ENCODE measurements at regions not wholly inside any gene's neighbourhood (a gene's known extent, or its start where the extent isn't known, plus 50 kb on each side); places are given as distances from the start of the nearest gene placed in this dataset.

GRCh38 chr2:66890166-66890742 is 455.3 kb downstream of the MEIS1 start:
- H3K9me2 ChIP-seq (ENCODE audit: insufficient read depth), result no peaks in the 10 kb centered on the region
- ChIA-PET CTCF (no interaction called here), POLR2A (ENCODE audit: unreplicated experiment) (interaction anchor here (0.7 kb wide), 1 partner anchor 14 kb away, joined by 6 read pairs; no protein-coding TSS in a partner anchor)
- H3K9me3 ChIP-seq (ENCODE audit: insufficient read depth, low read depth), result no peaks in the 10 kb centered on the region
- no peak for TF ChIP-seq EZH2 (IDR thresholded peaks at IDR 0.05; ENCODE audit: low read depth)
- TF ChIP-seq CTCF (conservative IDR thresholded peaks at IDR 0.05), result no peak
- no peaks in the 10 kb centered on the region for H4K20me1 ChIP-seq (ENCODE audit: insufficient read depth)
- no peak overlapping the region for H3K4me3 ChIP-seq
- H2AFZ ChIP-seq, result no peak overlapping the region
- no peaks in the 10 kb centered on the region for H3K27me3 ChIP-seq (ENCODE audit: insufficient read depth, low read depth)
- intact Hi-C loops (cut with micrococcal nuclease; ENCODE audit: unreplicated experiment), result no loop called here
- no peaks in the 10 kb centered on the region; the same call in 1 of the 2 replicates for H3F3A ChIP-seq (ENCODE audit: insufficient read depth, low read depth)
- no peak for DNase-seq
- peak overlapping the region; percentile 59; the same call in 1 of the 2 replicates for H3K27ac ChIP-seq
- no peak overlapping the region for H3K4me2 ChIP-seq
- no peaks in the 10 kb centered on the region for H3K79me2 ChIP-seq (ENCODE audit: low read depth)
- H3K36me3 ChIP-seq (ENCODE audit: low read depth), result no peaks in the 10 kb centered on the region
- no TSS peak for BruUV-seq (replicated peaks)
- peaks cover 10% of the 10 kb centered on the region; the same call in 1 of the 2 replicates for H3K4me1 ChIP-seq (replicated peaks; ENCODE audit: insufficient read depth)

GRCh38 chr2:66895206-66895605 is 460.3 kb downstream of the MEIS1 start:
- Histone ChIP-seq H3K36me3 (ENCODE audit: low read depth) (no peaks in the 10 kb centered on the region), H4K20me1 (ENCODE audit: insufficient read depth) (no peaks in the 10 kb centered on the region), H3K27me3 (ENCODE audit: insufficient read depth, low read depth) (no peaks in the 10 kb centered on the region), H3K4me3 (no peak overlapping the region), H2AFZ (no peak overlapping the region), H3K4me2 (no peak overlapping the region), H3F3A (ENCODE audit: insufficient read depth, low read depth) (no peaks in the 10 kb centered on the region), H3K9me2 (ENCODE audit: insufficient read depth) (no peaks in the 10 kb centered on the region), H3K79me2 (ENCODE audit: low read depth) (no peaks in the 10 kb centered on the region), H3K4me1 (replicated peaks; ENCODE audit: insufficient read depth) (no peaks in the 10 kb centered on the region; the same call in 1 of the 2 replicates), H3K27ac (no peak overlapping the region), H3K9me3 (ENCODE audit: insufficient read depth, low read depth) (no peaks in the 10 kb centered on the region)
- no peak for DNase-seq
- ChIA-PET CTCF (no interaction called here), POLR2A (ENCODE audit: unreplicated experiment) (no interaction called here)
- intact Hi-C loops (cut with micrococcal nuclease; ENCODE audit: unreplicated experiment), result no loop called here
- no TSS peak for BruUV-seq (replicated peaks)
- no peak for TF ChIP-seq CTCF (conservative IDR thresholded peaks at IDR 0.05)
- no peak for TF ChIP-seq EZH2 (IDR thresholded peaks at IDR 0.05; ENCODE audit: low read depth)

GRCh38 chr2:66896131-66896530 is 461.2 kb downstream of the MEIS1 start:
- Histone ChIP-seq H4K20me1 (ENCODE audit: insufficient read depth) (no peaks in the 10 kb centered on the region), H3K79me2 (ENCODE audit: low read depth) (no peaks in the 10 kb centered on the region), H2AFZ (no peak overlapping the region), H3K4me3 (no peak overlapping the region), H3K36me3 (ENCODE audit: low read depth) (no peaks in the 10 kb centered on the region), H3K4me2 (no peak overlapping the region), H3K27me3 (ENCODE audit: insufficient read depth, low read depth) (no peaks in the 10 kb centered on the region), H3K9me3 (ENCODE audit: insufficient read depth, low read depth) (no peaks in the 10 kb centered on the region), H3F3A (ENCODE audit: insufficient read depth, low read depth) (no peaks in the 10 kb centered on the region), H3K4me1 (replicated peaks; ENCODE audit: insufficient read depth) (no peaks in the 10 kb centered on the region), H3K9me2 (ENCODE audit: insufficient read depth) (no peaks in the 10 kb centered on the region), H3K27ac (no peak overlapping the region)
- CTCF ChIA-PET, result no interaction called here
- BruUV-seq (replicated peaks), result no TSS peak
- POLR2A ChIA-PET (ENCODE audit: unreplicated experiment), result no interaction called here
- TF ChIP-seq CTCF (conservative IDR thresholded peaks at IDR 0.05) (no peak), EZH2 (IDR thresholded peaks at IDR 0.05; ENCODE audit: low read depth) (no peak)
- intact Hi-C loops (cut with micrococcal nuclease; ENCODE audit: unreplicated experiment), result no loop called here
- no peak for DNase-seq
